ENCODE measurements at regions not wholly inside any gene's neighbourhood (a gene's known extent, or its start where the extent isn't known, plus 50 kb on each side); places are given as distances from the start of the nearest gene placed in this dataset.
A peak's percentile ranks its signal among the peaks of the same experiment; 100 is the strongest.

- H3K4ac ChIP-seq (ENCODE audit: low read depth, low read length) = no peak overlapping the region
- no peak overlapping the region for H3K18ac ChIP-seq (ENCODE audit: insufficient read length, low read depth, low read length)
- H3K9ac ChIP-seq (ENCODE audit: extremely low read depth, insufficient read length, low read length) = no peak overlapping the region
- DNase-seq = no peak
- H3K27ac Mint-ChIP-seq = no peak overlapping the region
- TF ChIP-seq CTCF (conservative IDR thresholded peaks at IDR 0.05) = peak; percentile 39; the same call in 2 of the 3 replicates
- H3K79me1 ChIP-seq (ENCODE audit: insufficient read depth, low read depth, low read length, poor library complexity, severe bottlenecking) = no peaks in the 10 kb centered on the region
- no peak overlapping the region for H3K14ac ChIP-seq (ENCODE audit: insufficient read depth, low read length)
- no peak overlapping the region for H3K27ac ChIP-seq (ENCODE audit: insufficient read length, low read depth, low read length)
- H4K91ac ChIP-seq (ENCODE audit: insufficient read length, low read depth, low read length) = no peak overlapping the region
- H2AFZ ChIP-seq (ENCODE audit: low read length) = no peak overlapping the region
- no peaks in the 10 kb centered on the region for H4K20me1 ChIP-seq (ENCODE audit: control insufficient read depth, insufficient read depth, insufficient read length)
- H3K9me3 Mint-ChIP-seq = no peaks in the 10 kb centered on the region
- H2BK5ac ChIP-seq (ENCODE audit: insufficient read length, low read length) = no peak overlapping the region
- H3K27me3 Mint-ChIP-seq (ENCODE audit: low read depth) = no peaks in the 10 kb centered on the region
- no peaks in the 10 kb centered on the region for H3K23me2 ChIP-seq (ENCODE audit: insufficient read length, low read depth, low read length, poor library complexity, severe bottlenecking)
- H2BK120ac ChIP-seq (ENCODE audit: low read depth, low read length, poor library complexity, severe bottlenecking) = no peak overlapping the region
- no peak overlapping the region for H2BK20ac ChIP-seq (ENCODE audit: low read depth, low read length, poor library complexity, severe bottlenecking)
- H2BK12ac ChIP-seq (ENCODE audit: insufficient read length, low read depth, low read length) = no peak overlapping the region
- no peaks in the 10 kb centered on the region for H3K27me3 ChIP-seq (ENCODE audit: insufficient read depth, low read length)
- no peak overlapping the region for H4K8ac ChIP-seq (replicated peaks; ENCODE audit: insufficient read length, low read depth, low read length)
- H3K4me3 Mint-ChIP-seq = no peak overlapping the region
- H2BK15ac ChIP-seq (ENCODE audit: low read depth, low read length) = no peak overlapping the region
- H3K56ac ChIP-seq (ENCODE audit: insufficient read length, low read depth, low read length) = no peak overlapping the region
- H2AK5ac ChIP-seq (ENCODE audit: insufficient read length, low read length) = no peak overlapping the region
- H3K9me3 ChIP-seq (ENCODE audit: control insufficient read depth, low read depth, low read length) = no peaks in the 10 kb centered on the region
- no peaks in the 10 kb centered on the region for H3K4me1 Mint-ChIP-seq
- H3K36me3 Mint-ChIP-seq (ENCODE audit: insufficient read depth in 1 of 3, low read depth in 3 of 3) = no peaks in the 10 kb centered on the region
- H3K23ac ChIP-seq (ENCODE audit: insufficient read length, low read depth, low read length) = no peak overlapping the region
- WGBS (ENCODE audit: extremely low coverage, insufficient read length, low lambda C conversion rate) = no CpG with 5 or more reads among the region's 3 CpGs
- H3K79me2 ChIP-seq (ENCODE audit: insufficient read depth, low read length) = no peaks in the 10 kb centered on the region
- no peaks in the 10 kb centered on the region for H3K4me1 ChIP-seq (ENCODE audit: insufficient read depth, low read length)
- H4K5ac ChIP-seq (ENCODE audit: insufficient read length, low read depth, low read length) = no peak overlapping the region
- H3T11ph ChIP-seq (ENCODE audit: low read length) = no peak overlapping the region
- H3K4me2 ChIP-seq (ENCODE audit: insufficient read depth, insufficient read length, low read length) = no peak overlapping the region
Measured at GRCh38 chr2:212595036-212595654, 56.5 kb upstream of the ERBB4 start.
